Astrocyte of the spinal cord (primary cell): ENCODE measurements at regions not wholly inside any gene's neighbourhood (a gene's known extent, or its start where the extent isn't known, plus 50 kb on each side); places are given as distances from the start of the nearest gene placed in this dataset.

Source experiments
- DNase-seq: peaks from one replicate; pipeline ENCODE4 v3.0.0; 2011; ENCODE audit warnings: low read depth, low spot score
- H3K4me3 ChIP-seq: 2 replicates; pipeline ENCODE4 v1.5.1; 2011; ENCODE audit warnings: low read depth, mild to moderate bottlenecking, low read length, moderate library complexity
- CTCF ChIP-seq: IDR thresholded peaks from 2 replicates; pipeline ENCODE4 v1.5.1; 2012; ENCODE audit warnings: low read depth, mild to moderate bottlenecking, low read length, inconsistent platforms
- in situ Hi-C: cut with HindIII; loops from 2 replicates; pipeline ENCODE4 v1.10.0; 2017; ENCODE audit warnings: low sequenced_read_pairs

GRCh38 chr14:98761993-98762392 is 510.0 kb downstream of the BCL11B start:
- TF ChIP-seq CTCF = no peak
- no peak for DNase-seq
- no peak overlapping the region for H3K4me3 ChIP-seq
- in situ Hi-C loops = no loop called here

GRCh38 chr14:98766818-98767217 is 505.2 kb downstream of the BCL11B start:
- in situ Hi-C loops = no loop called here
- no peak for TF ChIP-seq CTCF
- DNase-seq = no peak
- H3K4me3 ChIP-seq = no peak overlapping the region

GRCh38 chr14:98769326-98769725 is 502.7 kb downstream of the BCL11B start:
- in situ Hi-C loops = no loop called here
- no peak overlapping the region for H3K4me3 ChIP-seq
- DNase-seq = no peak
- TF ChIP-seq CTCF = no peak

GRCh38 chr14:98770151-98770550 is 501.8 kb downstream of the BCL11B start:
- in situ Hi-C loops = no loop called here
- no peak for DNase-seq
- no peak for TF ChIP-seq CTCF
- H3K4me3 ChIP-seq = no peak overlapping the region

GRCh38 chr14:98773814-98774213 is 498.2 kb downstream of the BCL11B start:
- no peak for TF ChIP-seq CTCF
- no peak overlapping the region for H3K4me3 ChIP-seq
- in situ Hi-C loops = no loop called here
- DNase-seq = no peak

GRCh38 chr14:98775892-98776291 is 496.1 kb downstream of the BCL11B start:
- no peak overlapping the region for H3K4me3 ChIP-seq
- in situ Hi-C loops = no loop called here
- TF ChIP-seq CTCF = no peak
- no peak for DNase-seq

- in situ Hi-C loops = no loop called here
- DNase-seq = no peak
- no peak for TF ChIP-seq CTCF
- no peak overlapping the region for H3K4me3 ChIP-seq
These were observed 489.9 kb downstream of the BCL11B start for GRCh38 chr14:98782062-98782461.
